ENCODE measurements at regions not wholly inside any gene's neighbourhood (a gene's known extent, or its start where the extent isn't known, plus 50 kb on each side); places are given as distances from the start of the nearest gene placed in this dataset.
"Not testable (repeated sequence)": the region's sequence is repeated elsewhere in the genome, so short reads cannot be mapped to it uniquely, and the experiment has no call there.

GRCh38 chr1:184876015-184876414 lies 98.3 kb downstream of the NIBAN1 start:
- H3K27ac ChIP-seq (ENCODE audit: low read depth in 2 of 2, low read length in 1 of 2); H3K4me1 ChIP-seq (ENCODE audit: control insufficient read depth in 2 of 2, insufficient read depth in 2 of 2, low read length in 1 of 2); H3K27me3 ChIP-seq (ENCODE audit: control insufficient read depth in 1 of 2, insufficient read depth in 2 of 2, low read length in 2 of 2); H3K36me3 ChIP-seq (ENCODE audit: control insufficient read depth in 2 of 2, insufficient read depth in 2 of 2, low read length in 1 of 2); H3K4me3 ChIP-seq (ENCODE audit: low read depth in 1 of 2, low read length in 2 of 2); H3K9me3 ChIP-seq (ENCODE audit: control insufficient read depth in 2 of 2, insufficient read depth in 1 of 2, low read depth in 1 of 2, low read length in 1 of 2): not testable (repeated sequence)
- 85 to 91% methylated on average over 6 of the region's 6 CpGs for WGBS, 2 donors

- H3K4me1 ChIP-seq (ENCODE audit: control insufficient read depth in 2 of 2, insufficient read depth in 2 of 2, low read length in 1 of 2) = no peaks in the 10 kb centered on the region
- WGBS, 2 donors = 69 to 74% methylated on average over 4 of the region's 4 CpGs
- H3K27me3 ChIP-seq (ENCODE audit: control insufficient read depth in 1 of 2, insufficient read depth in 2 of 2, low read length in 2 of 2) = no peaks in the 10 kb centered on the region
- no peaks in the 10 kb centered on the region for H3K9me3 ChIP-seq (ENCODE audit: control insufficient read depth in 2 of 2, insufficient read depth in 1 of 2, low read depth in 1 of 2, low read length in 1 of 2)
- no peak overlapping the region for H3K27ac ChIP-seq (ENCODE audit: low read depth in 2 of 2, low read length in 1 of 2)
- no peaks in the 10 kb centered on the region for H3K36me3 ChIP-seq (ENCODE audit: control insufficient read depth in 2 of 2, insufficient read depth in 2 of 2, low read length in 1 of 2)
- H3K4me3 ChIP-seq (ENCODE audit: low read depth in 1 of 2, low read length in 2 of 2) = no peak overlapping the region
Observed at GRCh38 chr1:184875218-184875617, 99.1 kb downstream of the NIBAN1 start.

- Histone ChIP-seq H3K27me3 (ENCODE audit: control insufficient read depth in 1 of 2, insufficient read depth in 2 of 2, low read length in 2 of 2) (no peaks in the 10 kb centered on the region), H3K9me3 (ENCODE audit: control insufficient read depth in 2 of 2, insufficient read depth in 1 of 2, low read depth in 1 of 2, low read length in 1 of 2) (no peaks in the 10 kb centered on the region), H3K4me3 (ENCODE audit: low read depth in 1 of 2, low read length in 2 of 2) (no peak overlapping the region), H3K4me1 (ENCODE audit: control insufficient read depth in 2 of 2, insufficient read depth in 2 of 2, low read length in 1 of 2) (no peaks in the 10 kb centered on the region), H3K27ac (ENCODE audit: low read depth in 2 of 2, low read length in 1 of 2) (no peak overlapping the region), H3K36me3 (ENCODE audit: control insufficient read depth in 2 of 2, insufficient read depth in 2 of 2, low read length in 1 of 2) (no peaks in the 10 kb centered on the region)
- 75 to 83% methylated on average over 7 of the region's 7 CpGs for WGBS, 2 donors
Observed at GRCh38 chr1:184870319-184870718, 104.0 kb downstream of the NIBAN1 start.

- Histone ChIP-seq H3K27me3 (ENCODE audit: control insufficient read depth in 1 of 2, insufficient read depth in 2 of 2, low read length in 2 of 2) (no peaks in the 10 kb centered on the region), H3K4me1 (ENCODE audit: control insufficient read depth in 2 of 2, insufficient read depth in 2 of 2, low read length in 1 of 2) (no peaks in the 10 kb centered on the region), H3K27ac (ENCODE audit: low read depth in 2 of 2, low read length in 1 of 2) (peak overlapping the region in 1 of 2 donors; percentile 49), H3K36me3 (ENCODE audit: control insufficient read depth in 2 of 2, insufficient read depth in 2 of 2, low read length in 1 of 2) (no peaks in the 10 kb centered on the region), H3K4me3 (ENCODE audit: low read depth in 1 of 2, low read length in 2 of 2) (no peak overlapping the region), H3K9me3 (ENCODE audit: control insufficient read depth in 2 of 2, insufficient read depth in 1 of 2, low read depth in 1 of 2, low read length in 1 of 2) (no peaks in the 10 kb centered on the region)
- 74% methylated on average over 4 of the region's 4 CpGs for WGBS, 2 donors
Observed at GRCh38 chr1:184867866-184868689, 106.2 kb downstream of the NIBAN1 start.

- Histone ChIP-seq H3K9me3 (ENCODE audit: control insufficient read depth in 2 of 2, insufficient read depth in 1 of 2, low read depth in 1 of 2, low read length in 1 of 2) (no peaks in the 10 kb centered on the region), H3K4me1 (ENCODE audit: control insufficient read depth in 2 of 2, insufficient read depth in 2 of 2, low read length in 1 of 2) (no peaks in the 10 kb centered on the region), H3K36me3 (ENCODE audit: control insufficient read depth in 2 of 2, insufficient read depth in 2 of 2, low read length in 1 of 2) (peaks cover 0 to under 1% of the 10 kb centered on the region in 2 donors), H3K4me3 (ENCODE audit: low read depth in 1 of 2, low read length in 2 of 2) (no peak overlapping the region), H3K27ac (ENCODE audit: low read depth in 2 of 2, low read length in 1 of 2) (peak overlapping the region in 1 of 2 donors; percentile 49), H3K27me3 (ENCODE audit: control insufficient read depth in 1 of 2, insufficient read depth in 2 of 2, low read length in 2 of 2) (no peaks in the 10 kb centered on the region)
- WGBS, 2 donors = 38 to 43% methylated on average over 6 of the region's 6 CpGs
Observed at GRCh38 chr1:184866991-184867788, 107.1 kb downstream of the NIBAN1 start.

- peaks cover 0 to 2% of the 10 kb centered on the region in 2 donors for H3K36me3 ChIP-seq (ENCODE audit: control insufficient read depth in 2 of 2, insufficient read depth in 2 of 2, low read length in 1 of 2)
- no peaks in the 10 kb centered on the region for H3K27me3 ChIP-seq (ENCODE audit: control insufficient read depth in 1 of 2, insufficient read depth in 2 of 2, low read length in 2 of 2)
- H3K27ac ChIP-seq (ENCODE audit: low read depth in 2 of 2, low read length in 1 of 2) = no peak overlapping the region
- no peaks in the 10 kb centered on the region for H3K4me1 ChIP-seq (ENCODE audit: control insufficient read depth in 2 of 2, insufficient read depth in 2 of 2, low read length in 1 of 2)
- no peak overlapping the region for H3K4me3 ChIP-seq (ENCODE audit: low read depth in 1 of 2, low read length in 2 of 2)
- no peaks in the 10 kb centered on the region for H3K9me3 ChIP-seq (ENCODE audit: control insufficient read depth in 2 of 2, insufficient read depth in 1 of 2, low read depth in 1 of 2, low read length in 1 of 2)
Observed at GRCh38 chr1:184866586-184866985, 107.7 kb downstream of the NIBAN1 start.

GRCh38 chr1:184865831-184866230 lies 108.5 kb downstream of the NIBAN1 start:
- 66 to 85% methylated on average over 1 of the region's 1 CpG for WGBS, 2 donors
- no peak overlapping the region for H3K27ac ChIP-seq (ENCODE audit: low read depth in 2 of 2, low read length in 1 of 2)

GRCh38 chr1:184861755-184862336 lies 107.2 kb upstream of the EDEM3 start:
- no peak overlapping the region for H3K4me3 ChIP-seq (ENCODE audit: low read depth in 1 of 2, low read length in 2 of 2)
- 60 to 89% methylated on average over 6 of the region's 6 CpGs for WGBS, 2 donors
- no peak overlapping the region for H3K27ac ChIP-seq (ENCODE audit: low read depth in 2 of 2, low read length in 1 of 2)

More at GRCh38 chr1:184865831-184866230, 108.5 kb downstream of the NIBAN1 start:
- Histone ChIP-seq H3K36me3 (ENCODE audit: control insufficient read depth in 2 of 2, insufficient read depth in 2 of 2, low read length in 1 of 2) (peaks cover 0 to 2% of the 10 kb centered on the region in 2 donors), H3K4me3 (ENCODE audit: low read depth in 1 of 2, low read length in 2 of 2) (no peak overlapping the region), H3K4me1 (ENCODE audit: control insufficient read depth in 2 of 2, insufficient read depth in 2 of 2, low read length in 1 of 2) (no peaks in the 10 kb centered on the region), H3K27me3 (ENCODE audit: control insufficient read depth in 1 of 2, insufficient read depth in 2 of 2, low read length in 2 of 2) (no peaks in the 10 kb centered on the region), H3K9me3 (ENCODE audit: control insufficient read depth in 2 of 2, insufficient read depth in 1 of 2, low read depth in 1 of 2, low read length in 1 of 2) (no peaks in the 10 kb centered on the region)

GRCh38 chr1:184860985-184861754 lies 106.5 kb upstream of the EDEM3 start:
- Histone ChIP-seq H3K27ac (ENCODE audit: low read depth in 2 of 2, low read length in 1 of 2) (no peak overlapping the region), H3K4me1 (ENCODE audit: control insufficient read depth in 2 of 2, insufficient read depth in 2 of 2, low read length in 1 of 2) (no peaks in the 10 kb centered on the region), H3K4me3 (ENCODE audit: low read depth in 1 of 2, low read length in 2 of 2) (no peak overlapping the region), H3K27me3 (ENCODE audit: control insufficient read depth in 1 of 2, insufficient read depth in 2 of 2, low read length in 2 of 2) (no peaks in the 10 kb centered on the region), H3K9me3 (ENCODE audit: control insufficient read depth in 2 of 2, insufficient read depth in 1 of 2, low read depth in 1 of 2, low read length in 1 of 2) (no peaks in the 10 kb centered on the region), H3K36me3 (ENCODE audit: control insufficient read depth in 2 of 2, insufficient read depth in 2 of 2, low read length in 1 of 2) (peaks cover 0 to 2% of the 10 kb centered on the region in 2 donors)
- WGBS, 2 donors = 47% methylated on average over 2 of the region's 2 CpGs

More at GRCh38 chr1:184861755-184862336, 107.2 kb upstream of the EDEM3 start:
- no peaks in the 10 kb centered on the region for H3K9me3 ChIP-seq (ENCODE audit: control insufficient read depth in 2 of 2, insufficient read depth in 1 of 2, low read depth in 1 of 2, low read length in 1 of 2)
- no peaks in the 10 kb centered on the region for H3K4me1 ChIP-seq (ENCODE audit: control insufficient read depth in 2 of 2, insufficient read depth in 2 of 2, low read length in 1 of 2)
- no peaks in the 10 kb centered on the region for H3K27me3 ChIP-seq (ENCODE audit: control insufficient read depth in 1 of 2, insufficient read depth in 2 of 2, low read length in 2 of 2)
- peaks cover 0 to 2% of the 10 kb centered on the region in 2 donors for H3K36me3 ChIP-seq (ENCODE audit: control insufficient read depth in 2 of 2, insufficient read depth in 2 of 2, low read length in 1 of 2)
